HG02840 (cell line): ENCODE measurements at regions not wholly inside any gene's neighbourhood (a gene's known extent, or its start where the extent isn't known, plus 50 kb on each side); places are given as distances from the start of the nearest gene placed in this dataset.

Experiments
- ATAC-seq: cut with Tn5 transposase; IDR thresholded peaks from one replicate; pipeline ENCODE4 v1.9.1; 2021; ENCODE audit warnings: mild to moderate bottlenecking, moderate library complexity, moderate number of reproducible peaks; ENCODE audit not compliant: unreplicated experiment, low FRiP score

- ATAC-seq, result no peak
These were observed 884.7 kb downstream of the BRD1 start for GRCh38 chr22:48942698-48943566.

GRCh38 chr22:48941903-48942575, 885.6 kb downstream of the BRD1 start:
- no peak for ATAC-seq

DNA sequence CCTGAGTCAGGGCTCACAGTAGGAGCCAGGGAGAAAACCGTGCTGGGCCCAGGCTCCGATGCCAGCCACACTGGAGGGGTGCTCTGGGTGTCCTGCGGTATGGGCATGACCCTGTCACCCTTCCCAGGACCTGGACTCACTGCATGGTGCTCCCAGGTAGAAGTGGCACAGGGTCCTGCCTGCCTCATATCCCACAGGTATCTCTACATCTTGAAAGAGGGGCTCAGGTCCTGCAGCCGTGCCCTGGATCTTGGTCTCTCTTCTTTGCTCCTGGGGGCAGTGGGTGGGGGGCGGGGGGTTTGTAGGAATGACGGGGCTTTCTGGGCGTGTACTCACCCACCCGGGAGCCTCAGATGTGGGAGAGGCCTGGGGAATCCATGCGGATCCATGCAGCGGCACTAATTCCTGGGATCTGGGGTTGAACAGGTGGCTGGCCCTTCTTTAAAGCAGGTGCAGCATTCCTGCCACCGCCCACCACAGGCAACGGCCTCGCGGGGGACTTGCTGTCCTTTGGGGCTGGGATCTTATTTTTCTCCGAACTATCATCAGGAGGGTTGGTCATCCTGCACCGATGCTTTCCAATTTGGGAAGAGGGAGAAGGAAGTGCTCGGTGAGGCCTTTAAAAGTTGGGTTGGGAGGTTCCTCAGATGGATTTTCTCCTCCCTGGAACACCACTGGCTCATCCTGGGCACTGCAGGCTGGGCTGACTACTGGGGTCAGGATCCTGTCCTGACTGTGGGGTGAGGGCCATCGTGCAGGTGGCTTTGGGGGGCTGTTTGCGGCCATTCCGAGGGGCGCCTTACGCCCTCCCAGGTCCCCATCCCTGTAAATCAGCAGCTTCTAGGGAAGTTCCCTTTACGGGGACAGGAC, 886.4 kb downstream of the BRD1 start:
- ATAC-seq, result no peak

- ATAC-seq, result no peak
These were observed 887.2 kb downstream of the BRD1 start for GRCh38 chr22:48940266-48941032.

DNA sequence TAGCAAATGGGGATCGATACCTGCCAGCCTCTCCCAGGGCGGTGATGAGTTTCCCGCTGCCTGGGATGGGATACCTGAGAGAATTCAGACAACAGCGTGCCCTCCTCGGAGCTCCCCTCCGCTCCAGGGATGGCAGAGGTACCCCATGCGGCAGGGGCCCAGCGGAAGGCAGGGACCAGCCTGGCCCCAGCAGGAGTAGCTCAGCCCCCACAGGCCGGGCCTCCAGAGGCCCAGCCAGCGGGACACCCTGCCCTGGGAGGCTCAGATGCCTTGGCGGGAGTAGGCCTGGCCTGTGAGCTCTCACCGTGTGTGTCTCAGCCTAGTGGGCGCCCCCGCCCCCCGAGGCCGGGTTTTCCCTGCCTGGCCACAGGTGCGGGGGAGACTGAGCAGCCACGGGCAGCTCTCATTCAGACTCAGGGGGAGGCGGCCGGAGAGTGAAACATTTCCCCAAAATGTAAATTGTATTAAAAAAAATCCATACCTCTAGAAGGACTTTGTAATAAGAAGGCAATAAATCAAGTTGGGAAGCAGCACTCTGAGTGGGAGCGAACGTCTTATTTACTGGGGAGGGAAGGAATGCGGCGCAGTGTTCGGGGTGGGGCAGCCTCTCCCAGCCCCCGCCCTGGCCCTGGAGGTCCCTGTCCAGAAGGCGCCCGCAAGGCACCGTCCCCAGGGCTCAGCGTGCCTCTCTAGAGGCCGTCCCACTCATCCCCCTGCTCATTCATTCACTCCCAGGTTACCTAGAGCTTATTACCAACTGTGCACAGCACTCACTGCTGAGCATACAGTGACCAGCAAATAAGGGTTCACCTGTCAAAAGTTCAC, 888.0 kb downstream of the BRD1 start:
- no peak for ATAC-seq

DNA sequence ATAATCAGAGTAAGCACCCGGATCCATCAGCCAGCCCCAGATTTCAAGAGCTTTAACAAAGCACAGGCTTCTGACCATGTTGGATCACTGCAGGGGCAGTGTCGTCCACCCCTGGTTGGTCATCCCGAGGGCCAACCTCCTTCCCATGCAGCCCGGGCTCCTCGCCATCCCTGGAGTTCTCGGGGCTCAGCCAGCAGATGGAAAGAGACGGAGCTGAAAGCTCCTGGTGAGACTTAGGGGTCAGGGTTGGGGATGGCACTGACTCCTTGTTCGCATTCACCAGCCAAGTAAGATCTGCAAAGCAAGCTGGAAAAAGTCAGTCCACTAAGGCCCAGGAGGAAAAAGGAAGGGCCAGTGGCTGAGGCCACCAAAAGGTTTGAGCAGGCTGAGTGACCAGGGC, 888.9 kb downstream of the BRD1 start:
- no peak for ATAC-seq

DNA sequence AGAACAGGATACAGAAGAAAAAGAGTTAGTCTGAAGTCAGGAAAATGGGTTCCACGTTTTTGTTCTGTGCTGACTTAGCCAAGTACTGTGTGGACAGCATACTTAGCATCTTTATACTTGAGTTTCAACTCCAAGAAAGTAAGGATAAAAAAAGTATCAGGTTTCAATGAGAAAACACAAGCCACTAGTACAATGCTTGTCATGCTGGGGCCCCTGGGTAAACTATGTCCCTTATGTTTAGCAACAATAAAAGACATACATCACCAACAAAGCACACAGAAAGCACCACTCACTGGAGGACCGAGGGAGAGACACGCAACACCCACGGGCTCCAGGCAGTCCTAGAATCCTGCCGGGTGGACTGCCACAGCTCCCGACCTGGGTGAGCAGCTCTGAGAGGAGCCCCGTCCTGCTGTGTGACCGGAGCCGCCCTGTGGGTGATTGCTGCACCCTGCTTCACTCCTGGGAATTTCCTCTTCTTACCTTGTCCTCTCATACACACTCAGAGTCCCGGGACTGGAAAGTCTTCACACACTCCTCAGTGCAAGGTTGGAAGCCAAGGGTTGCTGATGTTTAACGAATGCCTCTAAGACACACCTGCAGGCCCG, 890.5 kb downstream of the BRD1 start:
- ATAC-seq, result no peak

DNA sequence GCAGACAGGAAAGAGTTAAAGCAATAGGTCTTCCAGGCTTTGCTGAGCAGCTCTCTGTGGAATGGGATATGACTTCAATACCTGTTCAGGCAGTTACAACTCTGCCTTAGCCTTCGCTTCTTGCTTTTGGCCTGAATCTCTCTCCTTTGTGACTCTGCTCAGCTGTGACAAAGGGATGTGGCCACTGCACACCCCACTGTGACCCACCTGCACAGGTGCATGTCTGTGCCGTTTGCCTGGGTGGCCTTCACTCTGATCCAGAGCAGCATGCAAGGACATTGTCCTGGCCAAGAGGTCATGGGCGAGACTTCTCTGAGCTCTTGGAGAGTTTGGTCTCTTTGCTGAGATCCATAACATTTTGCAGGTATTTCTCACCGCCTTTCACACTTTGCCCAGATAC, 891.3 kb downstream of the BRD1 start:
- ATAC-seq, result no peak

- no peak for ATAC-seq
These were observed 893.2 kb downstream of the BRD1 start for GRCh38 chr22:48934446-48934845.

GRCh38 chr22:48931452-48931851, 896.2 kb downstream of the BRD1 start:
- ATAC-seq, result no peak

DNA sequence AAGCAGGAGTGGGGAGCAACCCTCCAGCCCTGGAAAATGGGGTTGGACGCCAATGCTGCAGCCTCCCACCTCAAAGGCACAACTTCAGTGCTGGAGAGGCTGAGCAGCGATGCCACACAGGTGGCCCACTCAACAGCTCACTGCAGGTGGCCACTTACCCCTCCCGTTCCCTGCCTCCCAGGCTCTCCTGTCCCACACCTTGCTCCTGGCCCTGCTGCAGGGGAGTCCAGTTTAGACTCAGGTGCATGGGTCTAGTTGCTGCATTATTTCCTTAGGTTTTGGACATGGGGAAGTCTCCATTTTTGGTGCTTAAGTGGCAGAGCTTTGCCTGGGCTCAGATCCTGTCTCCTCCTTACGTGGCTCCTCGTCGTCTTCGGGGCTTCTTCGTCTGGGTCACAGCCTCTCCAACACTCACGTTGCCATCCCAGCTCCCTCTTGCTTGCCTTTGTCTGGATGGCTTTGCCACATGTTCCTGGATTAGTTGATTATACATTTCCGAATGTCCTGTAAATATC, 898.3 kb downstream of the BRD1 start:
- no peak for ATAC-seq

DNA sequence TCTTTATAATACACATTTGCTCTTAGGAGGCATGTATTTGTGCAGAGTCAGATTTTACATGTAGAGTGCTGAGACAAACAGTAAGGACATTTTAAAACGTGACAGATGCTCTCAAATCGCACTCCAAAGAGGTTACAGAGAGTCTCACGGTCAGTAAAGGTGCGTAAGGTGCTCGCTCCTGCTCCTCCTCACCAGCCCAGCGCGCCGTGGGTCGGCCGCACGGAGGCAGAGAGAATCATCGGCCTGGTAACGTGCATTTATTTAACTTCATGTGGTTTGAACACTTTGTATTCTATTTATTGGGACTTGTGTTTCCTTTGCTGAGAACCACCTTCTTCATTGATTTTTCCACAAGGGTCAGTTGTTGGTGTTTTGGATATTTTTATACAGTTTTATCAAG, 900.1 kb downstream of the BRD1 start:
- ATAC-seq, result no peak

DNA sequence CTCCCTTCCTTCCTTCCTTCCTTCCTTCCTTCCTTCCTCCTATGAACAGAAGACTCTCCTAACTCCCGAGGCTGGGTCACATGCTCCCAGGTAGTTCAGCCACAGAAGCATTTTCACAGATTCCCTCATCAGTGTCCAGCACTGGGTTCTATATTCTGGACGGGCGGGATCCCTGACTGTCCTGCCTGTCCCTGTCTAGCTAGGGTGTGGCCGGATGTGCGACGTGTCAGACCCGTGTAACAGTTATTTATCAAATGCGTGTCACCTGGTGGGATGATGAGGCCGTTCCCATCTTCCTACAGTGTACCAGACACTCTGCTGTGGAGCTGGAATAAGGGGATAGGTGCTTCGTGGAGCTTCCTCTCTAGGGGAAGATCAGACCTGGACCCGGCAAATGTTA, 901.0 kb downstream of the BRD1 start:
- ATAC-seq, result no peak

GRCh38 chr22:48926136-48926535, 901.5 kb downstream of the BRD1 start:
- ATAC-seq, result no peak

- no peak for ATAC-seq
These were observed 902.2 kb downstream of the BRD1 start for GRCh38 chr22:48925450-48925849.

DNA sequence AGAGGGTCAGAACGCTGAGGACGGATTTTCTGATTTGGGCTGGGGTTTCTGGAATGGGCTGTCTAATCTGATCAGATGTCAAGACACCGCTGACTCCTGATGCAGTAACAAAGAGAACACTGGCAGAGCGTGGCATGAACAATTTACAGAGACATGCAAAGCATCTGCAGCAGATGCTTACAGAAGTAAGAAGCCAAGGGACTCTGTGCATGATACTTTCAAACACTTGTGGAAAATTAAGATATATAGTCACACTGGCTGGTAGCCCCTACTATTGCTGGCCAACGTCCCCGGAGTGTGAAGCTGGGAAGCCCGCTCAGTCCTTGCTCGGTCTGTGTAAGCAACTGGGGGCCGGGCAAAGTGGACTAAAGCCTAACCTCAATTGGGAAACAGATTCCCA, 903.7 kb downstream of the BRD1 start:
- no peak for ATAC-seq

DNA sequence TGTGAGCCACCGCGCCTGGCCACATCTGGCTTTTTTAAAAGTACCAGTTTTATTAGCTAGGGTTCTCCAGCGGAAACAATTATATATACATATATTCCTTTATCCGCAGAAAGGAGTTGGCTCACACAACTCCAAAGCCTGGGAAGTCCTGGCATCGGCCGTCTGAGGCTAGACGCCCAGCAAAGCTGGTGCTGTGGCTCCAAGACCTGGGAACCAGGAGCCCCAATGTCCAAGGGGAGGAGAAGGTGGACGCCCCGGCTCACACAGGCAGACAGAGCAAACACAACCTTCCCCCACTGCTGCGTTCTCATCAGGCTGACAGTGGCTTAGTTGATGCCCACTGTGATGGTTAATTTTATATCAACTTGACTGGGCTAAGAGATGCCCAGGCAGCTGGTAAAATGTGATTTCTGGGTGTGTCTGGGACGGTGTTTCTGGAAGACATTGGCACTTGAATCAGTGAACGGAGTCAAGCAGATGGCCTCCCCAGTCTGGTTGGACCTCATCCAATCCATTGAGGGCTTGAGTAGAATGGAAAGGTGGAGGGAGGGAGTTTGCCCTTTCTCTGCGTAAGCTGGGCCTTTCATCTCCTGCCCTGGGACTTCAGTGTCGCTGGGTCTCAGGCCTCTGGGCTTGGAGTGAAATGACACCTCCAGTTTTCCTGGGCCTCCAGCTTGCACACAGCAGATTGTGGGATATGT, 904.4 kb downstream of the BRD1 start:
- ATAC-seq, result no peak

- ATAC-seq, result no peak
These were observed 906.2 kb downstream of the BRD1 start for GRCh38 chr22:48921411-48921903.
